ENCODE measurements at regions not wholly inside any gene's neighbourhood (a gene's known extent, or its start where the extent isn't known, plus 50 kb on each side); places are given as distances from the start of the nearest gene placed in this dataset.

DNA sequence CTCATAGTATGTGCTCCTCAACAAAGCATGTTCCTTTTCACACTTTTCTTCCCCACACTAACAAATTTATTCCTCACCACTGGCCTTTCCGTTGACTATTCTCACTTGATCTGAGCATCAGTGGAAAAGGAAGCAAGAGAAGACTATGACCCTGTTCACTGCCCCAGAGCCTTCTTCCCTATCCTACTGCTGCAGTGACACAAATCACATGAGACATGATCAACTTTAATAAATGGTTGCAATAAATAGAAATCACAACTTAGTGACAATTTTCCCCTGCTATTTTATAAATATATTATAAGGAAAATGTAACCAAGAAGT is 438.7 kb upstream of the SOX9 start:
- no peak for TF ChIP-seq CTCF (conservative IDR thresholded peaks at IDR 0.05)
- no peak for TF ChIP-seq EZH2 (IDR thresholded peaks at IDR 0.05; ENCODE audit: low read depth)

Data from PC-9 (cell line).